Spleen (tissue), 11 donors: ENCODE measurements at regions not wholly inside any gene's neighbourhood (a gene's known extent, or its start where the extent isn't known, plus 50 kb on each side); places are given as distances from the start of the nearest gene placed in this dataset.

Experiments
- DNase-seq: peaks from one replicate; pipeline ENCODE4 v3.0.0-alpha.2; 2020
- H3K27ac ChIP-seq, 8 donors: fragments of 200-600 bp; sonication (generic) in 7 of 8; 1 replicate in 4 of 8; 2 replicates in 4 of 8; pipeline versions ENCODE4 v1.5.0 to v1.8.0; 2016 to 2021; ENCODE audit warnings: inconsistent platforms in 4 of 8, mild to moderate bottlenecking in 4 of 8, moderate library complexity in 1 of 8
- H3K27me3 ChIP-seq, 7 donors: fragments of 200-600 bp; sonication (generic) in 6 of 7; replicated peaks in 1 of 7; 1 replicate in 4 of 7; 2 replicates in 3 of 7; pipeline versions ENCODE4 v1.5.0 to v1.8.0; 2016 to 2021; ENCODE audit warnings: inconsistent platforms in 3 of 7, mild to moderate bottlenecking in 1 of 7
- H3K36me3 ChIP-seq, 6 donors: fragments of 200-600 bp; sonication (generic) in 5 of 6; 1 replicate in 4 of 6; 2 replicates in 2 of 6; pipeline versions ENCODE4 v1.5.0 to v1.8.0; 2016 to 2021; ENCODE audit warnings: inconsistent platforms in 2 of 6
- H3K4me1 ChIP-seq, 6 donors: fragments of 200-600 bp; sonication (generic) in 5 of 6; 1 replicate in 3 of 6; 2 replicates in 3 of 6; pipeline versions ENCODE4 v1.5.0 to v1.8.0; 2016 to 2021; ENCODE audit warnings: inconsistent platforms in 3 of 6
- H3K4me3 ChIP-seq, 8 donors: fragments of 200-600 bp; sonication (generic) in 7 of 8; 1 replicate in 4 of 8; 2 replicates in 4 of 8; pipeline versions ENCODE4 v1.5.0 to v1.8.0; 2016 to 2021; ENCODE audit warnings: inconsistent platforms in 4 of 8, mild to moderate bottlenecking in 4 of 8, moderate library complexity in 2 of 8
- H3K9me3 ChIP-seq, 8 donors: fragments of 200-600 bp; sonication (generic) in 7 of 8; 1 replicate in 4 of 8; 2 replicates in 4 of 8; pipeline versions ENCODE4 v1.5.0 to v1.8.0; 2016 to 2021; ENCODE audit warnings: inconsistent platforms in 4 of 8
- POLR2A ChIP-seq, 3 donors: fragments of 450-650 bp; IDR thresholded peaks; one replicate each; pipeline ENCODE4 v1.5.1; 2017; ENCODE audit warnings: antibody characterized with exemption in 3 of 3, mild to moderate bottlenecking in 1 of 3
- POLR2AphosphoS5 ChIP-seq, 3 donors: sonication (generic); formaldehyde crosslinking; IDR thresholded peaks; one replicate each; pipeline ENCODE4 v1.5.1; 2017; ENCODE audit warnings: antibody characterized with exemption in 3 of 3
- WGBS, 5 donors: extraction: QIAGEN DNeasy Blood & Tissue Kit in 3 of 5; methylation state at CpG; one replicate each; pipeline versions ENCODE4 v1.1.5 to v1.1.7; 2013 to 2018; 5-methylcytosine and 5-hydroxymethylcytosine counted together
- intact Hi-C: fragments of 100-400 bp; cut with DNase I; formaldehyde crosslinking; loops from one replicate; pipeline ENCODE4 v1.15.0; 2023; ENCODE audit warnings: low total_unique reads
- TF ChIP-seq, protein P1 (sequence below), 11 experiments: fragments of 200-600 bp in 7 of 11; fragments of 450-650 bp in 4 of 11; sonication (generic) in 4 of 11; IDR thresholded peaks in 8 of 11; conservative IDR thresholded peaks in 3 of 11; 1 replicate in 7 of 11; 2 replicates in 4 of 11; pipeline versions ENCODE4 v1.4.0 to v1.8.0; 2016 to 2021; ENCODE audit warnings: antibody characterized with exemption in 11 of 11, inconsistent platforms in 4 of 11, mild to moderate bottlenecking in 1 of 11
- donor health status: healthy with polysubstance abuse.
- donor health status: DM: no; HTN: no; CAD: no; lungs with moderate emphysema.
- donor health status: DM: no; HTN: no; CAD: no.
- donor health status: Bipolar disorder and iron deficiency.
- donor health status: healthy.
- donor health status: DM: no; HTN: no; CAD: no.
- donor health status: DM: yes; HTN: yes; CAD: no.

DNA sequence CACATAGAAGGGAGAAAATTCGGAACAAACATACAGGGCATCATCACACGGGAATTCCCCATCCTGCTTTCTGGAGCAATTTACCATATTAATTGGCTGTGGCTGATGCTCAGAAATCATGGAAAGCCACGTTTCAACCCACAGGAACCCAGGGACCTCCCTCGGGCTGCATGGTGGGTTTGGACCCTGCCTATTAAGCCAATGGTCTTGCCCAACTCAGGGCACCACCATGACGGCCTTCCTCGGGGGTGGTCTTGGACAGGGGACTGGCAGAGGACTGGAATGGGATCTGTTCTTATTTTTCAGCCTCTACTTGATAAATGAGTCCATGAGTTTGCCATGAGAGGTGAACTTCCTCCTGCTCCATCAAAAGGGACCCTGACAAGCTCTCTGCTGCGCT is 374.0 kb downstream of the SHANK2 start:
- Histone ChIP-seq H3K9me3 (no peaks in the 10 kb centered on the region), H3K27ac (no peak overlapping the region), H3K4me3 (no peak overlapping the region), H3K27me3 (peaks cover 0 to 25% (median 0%) of the 10 kb centered on the region in 7 donors), H3K36me3 (no peaks in the 10 kb centered on the region), H3K4me1 (peaks cover 0 to 5% (median 0%) of the 10 kb centered on the region in 6 donors)
- intact Hi-C loops, result no loop called here
- 78 to 86% (median 80%) methylated on average over 7 of the region's 7 CpGs for WGBS, 5 donors
- TF ChIP-seq POLR2A (IDR thresholded peaks at IDR 0.05) (no peak), POLR2AphosphoS5 (IDR thresholded peaks at IDR 0.05) (no peak)
- TF ChIP-seq, protein P1, sequence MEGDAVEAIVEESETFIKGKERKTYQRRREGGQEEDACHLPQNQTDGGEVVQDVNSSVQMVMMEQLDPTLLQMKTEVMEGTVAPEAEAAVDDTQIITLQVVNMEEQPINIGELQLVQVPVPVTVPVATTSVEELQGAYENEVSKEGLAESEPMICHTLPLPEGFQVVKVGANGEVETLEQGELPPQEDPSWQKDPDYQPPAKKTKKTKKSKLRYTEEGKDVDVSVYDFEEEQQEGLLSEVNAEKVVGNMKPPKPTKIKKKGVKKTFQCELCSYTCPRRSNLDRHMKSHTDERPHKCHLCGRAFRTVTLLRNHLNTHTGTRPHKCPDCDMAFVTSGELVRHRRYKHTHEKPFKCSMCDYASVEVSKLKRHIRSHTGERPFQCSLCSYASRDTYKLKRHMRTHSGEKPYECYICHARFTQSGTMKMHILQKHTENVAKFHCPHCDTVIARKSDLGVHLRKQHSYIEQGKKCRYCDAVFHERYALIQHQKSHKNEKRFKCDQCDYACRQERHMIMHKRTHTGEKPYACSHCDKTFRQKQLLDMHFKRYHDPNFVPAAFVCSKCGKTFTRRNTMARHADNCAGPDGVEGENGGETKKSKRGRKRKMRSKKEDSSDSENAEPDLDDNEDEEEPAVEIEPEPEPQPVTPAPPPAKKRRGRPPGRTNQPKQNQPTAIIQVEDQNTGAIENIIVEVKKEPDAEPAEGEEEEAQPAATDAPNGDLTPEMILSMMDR (IDR thresholded peaks at IDR 0.05 in 8 of 11, conservative IDR thresholded peaks at IDR 0.05 in 3 of 11), result no peak
- DNase-seq, result no peak

DNA sequence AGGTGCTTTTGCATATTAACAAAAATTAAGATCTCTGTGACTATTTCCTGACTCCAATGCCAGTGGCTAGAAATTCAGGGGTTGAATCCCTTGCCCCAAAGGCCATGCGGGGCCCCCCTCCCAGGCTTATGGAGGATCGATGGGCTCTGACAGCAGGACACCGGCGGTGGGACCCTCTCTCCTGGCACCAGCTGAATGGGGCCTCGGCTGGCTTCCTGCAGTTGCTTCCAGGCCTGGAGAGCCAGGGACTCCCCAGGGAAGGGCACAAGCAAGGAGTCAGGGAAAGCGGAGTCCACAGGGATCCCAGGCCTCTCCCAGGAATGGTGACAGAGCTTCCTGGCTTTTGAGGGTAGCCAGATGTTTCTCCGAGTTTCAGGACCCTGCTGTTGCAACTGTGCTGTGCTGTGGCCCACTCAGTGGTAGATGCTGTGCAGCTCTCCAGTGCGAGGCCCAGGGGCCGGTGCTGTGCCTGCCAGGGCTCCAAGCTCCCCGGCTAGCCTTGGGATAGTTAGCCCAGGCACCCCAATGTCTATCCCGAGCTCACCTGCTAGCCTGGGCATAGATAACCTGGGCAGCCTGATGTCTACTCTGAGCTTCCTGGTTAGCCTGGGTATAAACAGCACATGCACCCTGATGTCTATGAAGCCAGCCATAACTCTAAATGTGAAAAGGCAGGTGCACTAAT is 372.6 kb downstream of the SHANK2 start:
- H3K27me3 ChIP-seq, result peaks cover 0 to 30% (median 0%) of the 10 kb centered on the region in 7 donors
- no peak overlapping the region for H3K27ac ChIP-seq
- H3K4me1 ChIP-seq, result peaks cover 0 to 5% (median 0%) of the 10 kb centered on the region in 6 donors
- WGBS, 5 donors, result 81 to 90% (median 83%) methylated on average over 6 to 11 of the region's 11 CpGs
- DNase-seq, result no peak
- no peaks in the 10 kb centered on the region for H3K9me3 ChIP-seq
- H3K36me3 ChIP-seq, result no peaks in the 10 kb centered on the region
- H3K4me3 ChIP-seq, result no peak overlapping the region
- intact Hi-C loops, result no loop called here
- TF ChIP-seq POLR2AphosphoS5 (IDR thresholded peaks at IDR 0.05), result no peak
- no peak for TF ChIP-seq POLR2A (IDR thresholded peaks at IDR 0.05)
- TF ChIP-seq, protein P1 (IDR thresholded peaks at IDR 0.05 in 8 of 11, conservative IDR thresholded peaks at IDR 0.05 in 3 of 11), result no peak

DNA sequence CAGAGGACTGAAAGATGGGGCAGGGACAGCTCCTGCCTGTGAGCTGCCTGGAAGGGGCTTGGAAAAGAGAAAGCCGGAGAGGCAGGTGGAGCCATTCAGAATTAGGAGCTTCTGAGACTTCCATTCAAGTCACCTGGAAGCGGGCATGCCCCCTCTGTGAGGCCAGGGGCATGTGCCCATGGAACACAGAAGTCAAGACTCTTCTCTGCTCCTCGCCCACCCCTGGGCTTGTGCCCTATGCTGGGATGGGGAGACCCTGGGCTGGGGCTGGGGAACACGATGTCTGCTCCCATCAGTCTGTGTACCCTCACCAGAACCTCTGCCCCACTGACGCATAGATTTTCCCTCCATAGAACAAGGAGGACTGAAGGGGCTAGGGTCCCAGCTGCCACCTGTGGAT is 372.0 kb downstream of the SHANK2 start:
- Histone ChIP-seq H3K9me3 (no peaks in the 10 kb centered on the region), H3K27ac (no peak overlapping the region), H3K36me3 (no peaks in the 10 kb centered on the region), H3K4me1 (peaks cover 0 to 5% (median 0%) of the 10 kb centered on the region in 6 donors), H3K27me3 (peaks cover 0 to 30% (median 0%) of the 10 kb centered on the region in 7 donors), H3K4me3 (no peak overlapping the region)
- intact Hi-C loops, result no loop called here
- DNase-seq, result no peak
- WGBS, 5 donors, result 83 to 89% (median 88%) methylated on average over 4 to 5 of the region's 5 CpGs
- no peak for TF ChIP-seq POLR2A (IDR thresholded peaks at IDR 0.05)
- TF ChIP-seq, protein P1 (IDR thresholded peaks at IDR 0.05 in 8 of 11, conservative IDR thresholded peaks at IDR 0.05 in 3 of 11), result no peak
- no peak for TF ChIP-seq POLR2AphosphoS5 (IDR thresholded peaks at IDR 0.05)

DNA sequence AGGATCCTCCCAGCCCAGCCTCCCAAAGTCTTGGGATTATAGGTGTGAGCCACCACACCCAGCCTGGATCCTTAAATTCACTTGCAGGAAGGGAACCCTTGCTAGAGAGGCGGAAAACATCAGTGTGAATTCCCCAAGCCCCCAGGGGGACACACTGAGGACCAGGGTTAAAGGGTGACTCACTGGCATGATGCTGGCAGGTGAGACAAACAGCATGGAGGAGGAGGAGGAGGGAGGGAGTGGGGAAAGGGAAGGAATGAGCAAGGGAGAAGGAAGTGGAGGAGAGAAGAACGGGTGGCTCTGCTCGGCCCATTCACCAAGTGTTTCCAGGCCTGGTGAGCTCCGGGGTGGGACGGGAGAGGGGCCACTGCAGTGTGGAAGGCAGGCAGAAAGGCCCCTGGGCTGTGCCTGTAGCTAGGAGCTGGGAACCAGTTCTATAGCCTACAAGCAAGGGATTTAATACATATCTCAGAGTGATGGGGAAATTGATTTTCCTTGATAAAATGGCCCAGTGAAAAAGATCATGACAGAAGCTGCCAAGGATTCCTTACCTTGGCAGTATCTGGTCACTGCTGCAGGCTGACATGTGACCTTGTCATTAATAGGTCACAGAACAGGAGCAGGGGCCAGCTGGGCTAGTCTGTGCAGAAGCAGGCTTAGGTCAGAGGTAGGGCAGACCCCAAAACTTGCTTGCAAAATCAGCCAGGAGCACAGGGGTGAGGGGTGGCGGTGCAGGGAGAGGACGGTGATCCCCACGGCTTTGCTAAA is 370.2 kb downstream of the SHANK2 start:
- WGBS, 5 donors, result 61 to 75% (median 66%) methylated on average over 8 of the region's 8 CpGs

More for the DNA sequence above, 370.2 kb downstream of the SHANK2 start:
- intact Hi-C loops, result no loop called here
- Histone ChIP-seq H3K27ac (no peak overlapping the region), H3K4me1 (peaks cover 0 to 2% (median 0%) of the 10 kb centered on the region in 6 donors), H3K4me3 (no peak overlapping the region), H3K27me3 (peaks cover 0 to 30% (median 0%) of the 10 kb centered on the region in 7 donors), H3K36me3 (no peaks in the 10 kb centered on the region), H3K9me3 (no peaks in the 10 kb centered on the region)
- TF ChIP-seq POLR2AphosphoS5 (IDR thresholded peaks at IDR 0.05) (no peak), POLR2A (IDR thresholded peaks at IDR 0.05) (no peak)
- TF ChIP-seq, protein P1 (IDR thresholded peaks at IDR 0.05 in 8 of 11, conservative IDR thresholded peaks at IDR 0.05 in 3 of 11), result no peak
- no peak for DNase-seq
